ENCODE measurements at regions not wholly inside any gene's neighbourhood (a gene's known extent, or its start where the extent isn't known, plus 50 kb on each side); places are given as distances from the start of the nearest gene placed in this dataset.

GRCh38 chr3:5564278-5564666 lies 376.8 kb downstream of the EDEM1 start:
- Histone ChIP-seq H4K20me1 (ENCODE audit: insufficient read depth, low read length, poor library complexity, severe bottlenecking) (no peaks in the 10 kb centered on the region), H3K9me2 (replicated peaks; ENCODE audit: low read depth, low read length) (no peaks in the 10 kb centered on the region), H3F3A (ENCODE audit: low read depth) (no peaks in the 10 kb centered on the region), H3K27me3 (ENCODE audit: insufficient read depth, low read length, poor library complexity, severe bottlenecking) (no peaks in the 10 kb centered on the region), H3K9me3 (ENCODE audit: insufficient read depth, low read depth, low read length) (no peaks in the 10 kb centered on the region), H3K4me3 (ENCODE audit: low read length, poor library complexity, severe bottlenecking) (no peak overlapping the region), H3K4me2 (ENCODE audit: low read depth, low read length, poor library complexity, severe bottlenecking) (no peak overlapping the region), H2AFZ (ENCODE audit: low read length) (no peak overlapping the region), H3K4me1 (ENCODE audit: insufficient read depth, low read length, poor library complexity, severe bottlenecking) (no peaks in the 10 kb centered on the region), H3K36me3 (ENCODE audit: insufficient read depth, low read length) (no peaks in the 10 kb centered on the region), H3K79me2 (ENCODE audit: insufficient read depth, low read length) (no peaks in the 10 kb centered on the region), H3K9ac (ENCODE audit: low read depth, low read length, poor library complexity, severe bottlenecking) (no peak overlapping the region)
- no peak for TF ChIP-seq EZH2phosphoT487 (IDR thresholded peaks at IDR 0.05; ENCODE audit: borderline replicate concordance)
- TF ChIP-seq CTCF (conservative IDR thresholded peaks at IDR 0.05; ENCODE audit: low read length), result no peak

GRCh38 chr3:5565026-5565425 lies 377.5 kb downstream of the EDEM1 start:
- H4K20me1 ChIP-seq (ENCODE audit: insufficient read depth, low read length, poor library complexity, severe bottlenecking), result no peaks in the 10 kb centered on the region
- H3K4me2 ChIP-seq (ENCODE audit: low read depth, low read length, poor library complexity, severe bottlenecking), result no peak overlapping the region
- no peaks in the 10 kb centered on the region for H3K9me3 ChIP-seq (ENCODE audit: insufficient read depth, low read depth, low read length)
- H3K79me2 ChIP-seq (ENCODE audit: insufficient read depth, low read length), result no peaks in the 10 kb centered on the region
- H3K36me3 ChIP-seq (ENCODE audit: insufficient read depth, low read length), result no peaks in the 10 kb centered on the region
- no peak overlapping the region for H2AFZ ChIP-seq (ENCODE audit: low read length)
- TF ChIP-seq CTCF (conservative IDR thresholded peaks at IDR 0.05; ENCODE audit: low read length), result no peak
- TF ChIP-seq EZH2phosphoT487 (IDR thresholded peaks at IDR 0.05; ENCODE audit: borderline replicate concordance), result no peak
- no peaks in the 10 kb centered on the region for H3K4me1 ChIP-seq (ENCODE audit: insufficient read depth, low read length, poor library complexity, severe bottlenecking)
- H3K4me3 ChIP-seq (ENCODE audit: low read length, poor library complexity, severe bottlenecking), result no peak overlapping the region
- H3K9ac ChIP-seq (ENCODE audit: low read depth, low read length, poor library complexity, severe bottlenecking), result no peak overlapping the region
- H3K9me2 ChIP-seq (replicated peaks; ENCODE audit: low read depth, low read length), result no peaks in the 10 kb centered on the region
- H3K27me3 ChIP-seq (ENCODE audit: insufficient read depth, low read length, poor library complexity, severe bottlenecking), result no peaks in the 10 kb centered on the region
- H3F3A ChIP-seq (ENCODE audit: low read depth), result no peaks in the 10 kb centered on the region

- Histone ChIP-seq H3K9me3 (ENCODE audit: insufficient read depth, low read depth, low read length) (no peaks in the 10 kb centered on the region), H3F3A (ENCODE audit: low read depth) (no peaks in the 10 kb centered on the region), H3K4me1 (ENCODE audit: insufficient read depth, low read length, poor library complexity, severe bottlenecking) (no peaks in the 10 kb centered on the region), H3K9me2 (replicated peaks; ENCODE audit: low read depth, low read length) (no peaks in the 10 kb centered on the region), H3K27me3 (ENCODE audit: insufficient read depth, low read length, poor library complexity, severe bottlenecking) (no peaks in the 10 kb centered on the region), H2AFZ (ENCODE audit: low read length) (no peak overlapping the region), H3K9ac (ENCODE audit: low read depth, low read length, poor library complexity, severe bottlenecking) (no peak overlapping the region), H3K4me3 (ENCODE audit: low read length, poor library complexity, severe bottlenecking) (no peak overlapping the region), H3K4me2 (ENCODE audit: low read depth, low read length, poor library complexity, severe bottlenecking) (no peak overlapping the region), H3K79me2 (ENCODE audit: insufficient read depth, low read length) (no peaks in the 10 kb centered on the region), H3K36me3 (ENCODE audit: insufficient read depth, low read length) (no peaks in the 10 kb centered on the region), H4K20me1 (ENCODE audit: insufficient read depth, low read length, poor library complexity, severe bottlenecking) (no peaks in the 10 kb centered on the region)
- TF ChIP-seq CTCF (conservative IDR thresholded peaks at IDR 0.05; ENCODE audit: low read length) (no peak), EZH2phosphoT487 (IDR thresholded peaks at IDR 0.05; ENCODE audit: borderline replicate concordance) (no peak)
These were observed 379.6 kb downstream of the EDEM1 start for GRCh38 chr3:5567113-5567512.

Data from Loucy (cell line).